ENCODE measurements at regions not wholly inside any gene's neighbourhood (a gene's known extent, or its start where the extent isn't known, plus 50 kb on each side); places are given as distances from the start of the nearest gene placed in this dataset.

DNA sequence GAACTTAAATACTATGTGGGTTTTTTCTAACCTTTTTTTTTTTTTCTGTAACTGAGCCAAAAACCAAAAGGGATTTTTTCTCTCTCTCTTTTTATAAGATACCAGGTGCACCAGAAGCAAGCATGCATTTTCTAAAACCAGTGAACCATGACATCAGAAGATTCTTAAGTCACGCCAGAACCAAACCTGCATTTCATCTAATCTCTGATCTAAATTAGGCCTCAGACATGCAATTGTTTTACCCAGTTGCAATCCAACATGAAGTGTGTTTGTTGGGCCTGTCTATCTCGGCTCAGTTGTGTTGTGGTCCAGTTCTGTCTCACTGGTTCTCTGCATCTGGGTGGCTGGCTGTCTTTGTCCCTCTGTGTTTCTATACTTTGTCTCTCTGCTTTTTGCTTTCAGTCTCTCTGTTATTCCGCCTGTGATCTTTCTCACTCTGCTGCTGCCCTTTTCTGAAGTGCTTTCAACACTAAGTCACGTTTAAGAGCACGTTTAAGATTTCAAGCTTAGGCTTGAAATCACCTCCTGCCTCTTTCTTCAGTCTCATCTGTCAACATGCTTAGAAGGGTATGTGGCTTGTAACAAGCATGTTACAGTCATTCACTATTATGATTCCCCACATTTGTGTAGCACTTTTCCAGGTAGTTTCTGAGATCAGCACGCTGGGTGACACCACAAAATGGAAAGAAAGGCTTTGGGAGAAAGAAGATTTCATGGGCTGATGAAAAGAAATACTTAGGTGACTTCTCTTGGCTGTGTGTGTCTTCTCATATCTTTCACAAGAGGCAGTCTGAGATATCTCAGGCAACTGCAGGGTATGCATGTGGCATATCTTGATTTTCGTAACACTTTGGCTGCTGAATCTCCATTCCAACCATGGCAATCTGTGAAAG, 488.9 kb downstream of the SHISA9 start:
- intact Hi-C loops (cut with micrococcal nuclease): no loop called here
- Mint-ChIP-seq H3K36me3 (ENCODE audit: low read depth) (no peaks in the 10 kb centered on the region), H3K27ac (no peak overlapping the region), H3K4me1 (ENCODE audit: low read depth) (no peaks in the 10 kb centered on the region), H3K4me3 (no peak overlapping the region), H3K9me3 (peaks cover 8% of the 10 kb centered on the region), H3K27me3 (ENCODE audit: low read depth) (no peaks in the 10 kb centered on the region)
- CTCF ChIA-PET: no interaction called here
- no peak for DNase-seq

DNA sequence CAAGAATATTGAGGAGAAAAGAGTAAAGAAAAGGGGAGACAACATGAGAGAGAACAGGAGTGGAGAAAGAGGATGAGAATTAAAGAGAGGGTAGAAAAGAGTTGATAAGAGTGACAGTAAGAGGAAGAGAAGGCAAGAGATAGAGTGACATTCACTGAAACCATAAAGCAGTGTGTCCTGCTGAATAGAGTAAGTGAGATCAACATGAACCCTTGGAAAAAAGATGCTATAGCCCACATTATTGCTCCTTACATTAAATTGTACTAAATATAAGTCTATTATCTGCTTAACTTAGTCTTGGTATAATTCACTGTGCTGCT, 489.5 kb downstream of the SHISA9 start:
- H3K4me3 Mint-ChIP-seq: no peak overlapping the region
- peaks cover 5% of the 10 kb centered on the region for H3K9me3 Mint-ChIP-seq
- CTCF ChIA-PET: no interaction called here
- no peaks in the 10 kb centered on the region for H3K36me3 Mint-ChIP-seq (ENCODE audit: low read depth)
- H3K27ac Mint-ChIP-seq: no peak overlapping the region
- intact Hi-C loops (cut with micrococcal nuclease): no loop called here
- H3K4me1 Mint-ChIP-seq (ENCODE audit: low read depth): no peaks in the 10 kb centered on the region
- no peaks in the 10 kb centered on the region for H3K27me3 Mint-ChIP-seq (ENCODE audit: low read depth)
- no peak for DNase-seq

DNA sequence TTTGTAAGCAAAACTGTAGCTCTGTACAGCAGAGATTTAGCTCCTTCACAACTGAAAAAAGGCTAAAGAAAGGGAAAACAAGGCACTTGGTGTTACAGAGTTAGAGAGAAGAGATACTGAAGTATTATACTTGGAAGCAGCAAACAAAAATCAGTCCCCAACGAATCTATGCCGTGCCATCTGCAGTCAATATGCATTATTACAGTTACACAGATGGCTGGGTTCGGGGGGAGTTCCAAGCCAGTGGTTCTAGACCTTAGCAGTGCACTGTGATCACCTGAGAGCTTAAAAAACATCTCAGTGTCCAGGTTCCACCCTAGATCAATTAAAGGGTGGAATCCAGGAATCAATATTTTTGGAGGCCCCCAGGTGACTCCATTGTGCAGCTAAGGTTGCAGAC, 489.9 kb downstream of the SHISA9 start:
- CTCF ChIA-PET: no interaction called here
- H3K27me3 Mint-ChIP-seq (ENCODE audit: low read depth): no peaks in the 10 kb centered on the region
- H3K4me3 Mint-ChIP-seq: no peak overlapping the region
- H3K9me3 Mint-ChIP-seq: peaks cover 4% of the 10 kb centered on the region
- no peak for DNase-seq
- intact Hi-C loops (cut with micrococcal nuclease): no loop called here
- H3K36me3 Mint-ChIP-seq (ENCODE audit: low read depth): no peaks in the 10 kb centered on the region
- no peak overlapping the region for H3K27ac Mint-ChIP-seq
- no peaks in the 10 kb centered on the region for H3K4me1 Mint-ChIP-seq (ENCODE audit: low read depth)

DNA sequence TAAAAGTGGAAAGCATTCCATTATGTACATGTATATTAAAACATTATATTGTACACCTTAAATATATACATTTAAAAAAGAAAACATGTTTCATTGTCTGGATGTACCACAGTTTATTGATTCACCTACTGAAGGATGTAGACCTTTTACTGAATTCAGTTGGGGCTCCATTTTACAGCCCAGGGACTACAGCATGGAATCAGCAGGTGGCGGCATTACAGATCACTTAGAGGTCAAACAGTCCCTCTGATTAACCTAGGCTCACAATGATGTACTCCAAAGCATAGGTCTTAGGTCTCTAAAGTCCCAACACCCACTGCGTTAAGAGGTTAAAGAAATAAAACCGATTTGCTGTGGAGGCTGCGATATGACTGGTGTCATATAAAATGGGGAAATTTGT, 490.9 kb downstream of the SHISA9 start:
- DNase-seq: no peak
- CTCF ChIA-PET: no interaction called here
- H3K4me1 Mint-ChIP-seq (ENCODE audit: low read depth): no peaks in the 10 kb centered on the region
- H3K27ac Mint-ChIP-seq: no peak overlapping the region
- no peaks in the 10 kb centered on the region for H3K36me3 Mint-ChIP-seq (ENCODE audit: low read depth)
- intact Hi-C loops (cut with micrococcal nuclease): no loop called here
- no peaks in the 10 kb centered on the region for H3K27me3 Mint-ChIP-seq (ENCODE audit: low read depth)
- no peak overlapping the region for H3K4me3 Mint-ChIP-seq
- peaks cover 4% of the 10 kb centered on the region for H3K9me3 Mint-ChIP-seq

DNA sequence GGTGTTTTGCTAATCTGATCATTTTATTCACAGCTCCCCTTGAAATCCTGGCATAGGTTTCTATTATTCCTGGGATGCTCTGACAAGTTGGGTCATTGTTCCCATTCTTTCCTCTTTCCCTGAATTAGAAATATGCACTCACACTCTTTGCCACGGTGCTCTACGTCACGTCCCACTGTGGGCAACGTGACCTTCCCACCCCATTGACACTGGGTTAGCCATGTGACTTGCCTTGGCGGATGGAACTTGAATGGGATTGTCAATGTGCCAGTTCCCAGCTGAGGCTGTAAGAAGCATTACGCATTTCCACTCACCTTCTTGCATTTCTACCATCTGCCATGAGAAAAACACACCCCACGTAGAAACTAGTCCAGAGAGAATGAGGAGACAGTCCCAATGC, 492.4 kb downstream of the SHISA9 start:
- Mint-ChIP-seq H3K27ac (no peak overlapping the region), H3K27me3 (ENCODE audit: low read depth) (no peaks in the 10 kb centered on the region), H3K36me3 (ENCODE audit: low read depth) (no peaks in the 10 kb centered on the region), H3K4me3 (no peak overlapping the region), H3K9me3 (no peaks in the 10 kb centered on the region), H3K4me1 (ENCODE audit: low read depth) (no peaks in the 10 kb centered on the region)
- CTCF ChIA-PET: no interaction called here
- no peak for DNase-seq
- intact Hi-C loops (cut with micrococcal nuclease): no loop called here

DNA sequence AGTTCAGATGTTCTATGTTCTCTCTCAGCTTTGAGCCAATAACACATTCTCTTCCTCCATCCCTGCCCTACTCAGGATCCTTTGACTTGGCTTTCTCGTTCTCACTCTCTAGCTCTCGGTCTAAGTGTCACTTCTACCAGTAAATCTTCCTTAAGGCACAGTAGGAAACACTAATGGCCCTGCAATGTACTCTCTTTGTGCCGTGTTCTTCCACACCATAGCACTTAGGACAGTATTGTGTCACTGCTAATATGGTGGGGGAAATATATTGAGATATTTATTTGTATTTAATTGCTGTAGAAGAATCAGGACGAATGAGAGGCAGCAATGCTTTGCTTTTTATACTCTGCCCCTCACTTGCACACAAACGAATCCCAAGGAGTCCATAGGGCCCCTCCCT, 493.1 kb downstream of the SHISA9 start:
- intact Hi-C loops (cut with micrococcal nuclease): no loop called here
- CTCF ChIA-PET: no interaction called here
- Mint-ChIP-seq H3K36me3 (ENCODE audit: low read depth) (no peaks in the 10 kb centered on the region), H3K27ac (no peak overlapping the region), H3K27me3 (ENCODE audit: low read depth) (no peaks in the 10 kb centered on the region), H3K4me1 (ENCODE audit: low read depth) (no peaks in the 10 kb centered on the region), H3K9me3 (no peaks in the 10 kb centered on the region), H3K4me3 (no peak overlapping the region)
- no peak for DNase-seq

DNA sequence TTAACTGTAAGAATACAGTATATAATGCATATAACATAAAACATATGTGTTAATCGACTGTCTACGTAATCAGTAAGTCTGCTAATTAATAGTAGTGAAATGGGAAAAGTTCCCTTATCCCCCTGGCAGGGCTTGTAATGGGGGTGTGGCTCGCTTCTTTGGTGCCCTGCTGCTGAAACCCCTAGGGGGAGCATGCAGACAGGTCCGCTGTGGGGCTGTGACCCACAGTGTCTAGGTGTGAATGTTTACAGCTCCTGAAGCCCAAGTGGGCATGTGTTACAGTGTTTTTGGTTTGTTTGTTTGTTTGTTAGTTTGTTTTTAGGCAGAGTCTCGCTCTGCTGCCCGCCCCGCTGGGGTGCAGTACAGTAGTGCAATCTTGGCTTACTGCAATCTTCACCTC, 495.7 kb downstream of the SHISA9 start:
- H3K4me3 Mint-ChIP-seq: no peak overlapping the region
- no peaks in the 10 kb centered on the region for H3K27me3 Mint-ChIP-seq (ENCODE audit: low read depth)
- no peaks in the 10 kb centered on the region for H3K36me3 Mint-ChIP-seq (ENCODE audit: low read depth)
- DNase-seq: no peak
- H3K4me1 Mint-ChIP-seq (ENCODE audit: low read depth): no peaks in the 10 kb centered on the region
- H3K27ac Mint-ChIP-seq: no peak overlapping the region
- CTCF ChIA-PET: no interaction called here
- intact Hi-C loops (cut with micrococcal nuclease): no loop called here
- no peaks in the 10 kb centered on the region for H3K9me3 Mint-ChIP-seq

DNA sequence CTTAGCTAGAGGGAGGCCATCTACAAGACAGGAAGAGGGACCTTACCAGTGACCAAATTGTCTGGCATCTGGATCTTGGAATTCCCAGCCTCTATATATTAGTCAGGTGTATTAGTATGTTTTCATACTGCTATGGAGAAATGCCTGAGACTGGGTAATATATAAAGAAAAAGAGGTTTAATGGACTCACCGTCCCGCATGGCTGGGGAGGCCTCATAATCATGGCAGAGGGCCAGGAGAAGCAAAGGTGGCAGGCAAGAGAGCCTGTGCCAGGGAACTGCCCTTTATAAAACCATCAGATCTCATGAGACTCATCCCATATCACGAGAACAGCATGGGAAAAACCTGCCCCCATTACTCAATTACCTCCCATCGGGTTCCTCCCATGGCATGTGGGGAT, 500.2 kb downstream of the SHISA9 start:
- Mint-ChIP-seq H3K4me1 (ENCODE audit: low read depth) (no peaks in the 10 kb centered on the region), H3K36me3 (ENCODE audit: low read depth) (no peaks in the 10 kb centered on the region)

DNA sequence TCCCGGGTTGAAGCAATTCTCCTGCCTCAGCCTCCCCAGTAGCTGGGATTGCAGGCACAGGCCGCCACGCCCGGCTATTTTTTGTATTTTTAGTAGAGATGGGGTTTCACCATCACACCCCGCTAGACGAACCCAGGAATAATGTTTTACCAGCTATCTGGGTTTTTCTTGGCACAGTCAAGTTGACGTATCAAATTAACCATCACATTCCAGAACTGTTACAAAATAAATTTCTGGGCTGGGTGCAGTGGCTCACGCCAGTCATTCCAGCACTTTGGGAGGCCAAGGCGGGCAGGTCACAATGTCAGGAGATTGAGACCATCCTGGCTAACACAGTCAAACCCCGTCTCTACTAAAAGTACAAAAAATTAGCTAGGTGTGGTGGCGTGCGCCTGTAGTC, 501.2 kb downstream of the SHISA9 start:
- Mint-ChIP-seq H3K4me1 (ENCODE audit: low read depth) (no peaks in the 10 kb centered on the region), H3K4me3 (no peak overlapping the region), H3K27ac (no peak overlapping the region), H3K9me3 (peaks cover 2% of the 10 kb centered on the region), H3K36me3 (ENCODE audit: low read depth) (no peaks in the 10 kb centered on the region), H3K27me3 (ENCODE audit: low read depth) (no peaks in the 10 kb centered on the region)
- CTCF ChIA-PET: no interaction called here
- intact Hi-C loops (cut with micrococcal nuclease): no loop called here
- no peak for DNase-seq

More for the DNA sequence above, 500.2 kb downstream of the SHISA9 start:
- peaks cover 2% of the 10 kb centered on the region for H3K9me3 Mint-ChIP-seq
- no peak overlapping the region for H3K27ac Mint-ChIP-seq
- no peak overlapping the region for H3K4me3 Mint-ChIP-seq
- intact Hi-C loops (cut with micrococcal nuclease): no loop called here
- H3K27me3 Mint-ChIP-seq (ENCODE audit: low read depth): no peaks in the 10 kb centered on the region
- CTCF ChIA-PET: no interaction called here
- DNase-seq: no peak

DNA sequence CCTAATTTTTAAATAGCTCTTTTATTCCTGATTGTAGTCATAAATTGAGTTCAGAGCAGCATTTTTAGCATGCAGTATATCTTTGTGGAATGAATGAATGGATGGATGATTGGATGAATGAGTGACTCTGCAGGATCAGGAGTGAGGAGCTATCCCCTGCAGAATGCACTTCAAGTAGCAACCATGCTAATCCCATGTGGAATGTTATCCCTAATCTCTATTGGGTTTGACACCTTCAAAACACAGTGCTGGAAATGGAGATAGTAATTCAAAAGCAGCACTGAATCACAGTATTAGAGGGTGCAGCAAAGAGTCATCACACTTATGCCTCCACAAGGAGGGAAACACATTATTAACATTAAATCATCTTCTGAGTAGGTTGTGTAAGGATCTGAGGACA, 501.9 kb downstream of the SHISA9 start:
- no peak for DNase-seq
- no peak overlapping the region for H3K27ac Mint-ChIP-seq
- intact Hi-C loops (cut with micrococcal nuclease): no loop called here
- CTCF ChIA-PET: no interaction called here
- H3K4me3 Mint-ChIP-seq: no peak overlapping the region
- no peaks in the 10 kb centered on the region for H3K4me1 Mint-ChIP-seq (ENCODE audit: low read depth)
- H3K27me3 Mint-ChIP-seq (ENCODE audit: low read depth): no peaks in the 10 kb centered on the region
- H3K9me3 Mint-ChIP-seq: peaks cover 2% of the 10 kb centered on the region
- H3K36me3 Mint-ChIP-seq (ENCODE audit: low read depth): no peaks in the 10 kb centered on the region

DNA sequence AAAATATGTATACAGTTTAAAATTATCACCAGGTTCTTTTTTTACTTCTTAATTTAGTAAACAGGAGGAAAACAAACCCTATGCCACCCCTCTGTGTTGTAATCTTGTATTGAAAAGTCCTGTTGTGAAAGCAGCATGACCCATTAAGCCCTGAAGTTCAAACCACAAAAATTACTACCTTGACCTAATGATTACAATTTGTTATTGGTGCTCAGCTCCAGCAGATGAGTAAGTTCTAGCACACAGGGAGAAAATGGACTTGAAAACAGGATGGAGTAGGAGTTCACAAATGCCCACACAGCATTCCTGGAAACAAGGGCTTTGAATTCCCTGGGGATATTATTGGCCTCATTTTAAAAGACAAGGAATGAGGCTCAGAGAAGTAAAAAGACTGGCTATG, 505.8 kb upstream of the ERCC4 start:
- Mint-ChIP-seq H3K9me3 (no peaks in the 10 kb centered on the region), H3K4me1 (ENCODE audit: low read depth) (no peaks in the 10 kb centered on the region), H3K4me3 (no peak overlapping the region), H3K27ac (no peak overlapping the region), H3K27me3 (ENCODE audit: low read depth) (peaks cover 3% of the 10 kb centered on the region), H3K36me3 (ENCODE audit: low read depth) (no peaks in the 10 kb centered on the region)
- DNase-seq: no peak
- CTCF ChIA-PET: no interaction called here
- intact Hi-C loops (cut with micrococcal nuclease): no loop called here

DNA sequence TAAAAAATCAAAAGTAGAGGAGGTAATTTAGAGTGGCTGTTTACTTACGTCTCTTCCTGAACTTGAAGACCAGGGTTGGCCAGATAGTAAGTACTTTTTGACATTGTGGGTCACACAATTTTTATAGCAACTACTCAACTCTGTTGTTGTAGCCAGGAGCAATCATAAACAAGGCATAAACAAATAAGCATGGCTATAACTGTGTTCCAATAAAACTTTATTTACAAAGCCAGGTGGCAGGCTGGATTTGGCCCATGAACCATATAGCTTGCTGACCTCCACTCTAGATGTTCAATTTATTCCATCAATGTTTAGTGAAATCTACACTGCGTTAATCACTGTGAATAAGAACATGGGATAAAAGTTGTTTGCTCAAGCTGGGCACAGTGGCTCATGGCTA, 500.4 kb upstream of the ERCC4 start:
- CTCF ChIA-PET: no interaction called here
- no peaks in the 10 kb centered on the region for H3K9me3 Mint-ChIP-seq
- no peak overlapping the region for H3K4me3 Mint-ChIP-seq
- intact Hi-C loops (cut with micrococcal nuclease): no loop called here
- no peaks in the 10 kb centered on the region for H3K4me1 Mint-ChIP-seq (ENCODE audit: low read depth)
- H3K27me3 Mint-ChIP-seq (ENCODE audit: low read depth): peaks cover 10% of the 10 kb centered on the region
- no peak overlapping the region for H3K27ac Mint-ChIP-seq
- H3K36me3 Mint-ChIP-seq (ENCODE audit: low read depth): no peaks in the 10 kb centered on the region
- DNase-seq: no peak

DNA sequence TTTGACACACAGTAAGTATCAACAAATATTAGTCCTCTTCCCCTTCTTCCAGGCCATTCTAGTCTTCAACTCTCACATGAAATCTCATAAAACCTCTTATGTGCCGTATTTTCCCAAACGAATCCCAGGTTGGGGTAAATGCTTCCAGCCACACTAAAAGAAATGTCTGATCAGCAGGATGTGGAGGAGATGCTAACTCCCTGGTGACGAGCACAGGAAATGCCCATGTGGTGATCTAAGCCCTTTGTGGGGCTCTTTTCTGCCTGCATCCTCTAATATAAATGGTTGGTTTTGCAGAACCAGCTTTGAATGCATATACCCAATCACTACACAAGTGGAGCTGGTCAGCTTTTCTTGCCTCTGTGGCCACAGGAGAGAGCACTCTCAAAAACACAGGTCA, 498.2 kb upstream of the ERCC4 start:
- H3K36me3 Mint-ChIP-seq (ENCODE audit: low read depth): no peaks in the 10 kb centered on the region
- intact Hi-C loops (cut with micrococcal nuclease): no loop called here
- H3K4me3 Mint-ChIP-seq: no peak overlapping the region
- CTCF ChIA-PET: no interaction called here
- no peaks in the 10 kb centered on the region for H3K9me3 Mint-ChIP-seq
- peaks cover 10% of the 10 kb centered on the region for H3K27me3 Mint-ChIP-seq (ENCODE audit: low read depth)
- no peaks in the 10 kb centered on the region for H3K4me1 Mint-ChIP-seq (ENCODE audit: low read depth)
- no peak for DNase-seq
- no peak overlapping the region for H3K27ac Mint-ChIP-seq
